NCI-H510A (cell line): ENCODE measurements at regions not wholly inside any gene's neighbourhood (a gene's known extent, or its start where the extent isn't known, plus 50 kb on each side); places are given as distances from the start of the nearest gene placed in this dataset.

Experiments used
- DNase-seq: peaks from one replicate; lab custom pipeline; 2025; lab: John Stamatoyannopoulos, UW

- DNase-seq = no peak
These were observed 156.5 kb upstream of the GDF10 start for GRCh38 chr10:47143473-47143872.

DNA sequence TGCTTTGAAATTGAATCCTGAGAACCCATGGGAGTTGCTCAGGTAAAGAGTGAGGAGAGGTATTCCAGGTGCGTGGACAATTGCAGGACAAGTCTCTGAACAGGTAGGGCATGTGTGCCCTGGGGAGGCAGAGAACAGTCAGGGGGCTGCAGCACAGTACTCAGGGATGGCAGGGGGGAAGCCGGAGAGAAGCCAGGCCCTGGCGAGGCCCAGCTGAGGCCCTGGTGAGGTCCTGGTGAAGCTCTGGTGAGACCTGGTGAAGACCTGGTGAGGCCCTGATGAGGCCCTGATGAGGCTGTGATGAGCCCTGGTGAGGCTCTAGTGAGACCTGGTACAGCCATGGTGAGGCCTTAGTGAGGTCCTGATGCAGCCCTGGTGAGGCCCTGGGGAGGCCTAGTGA, 155.5 kb upstream of the GDF10 start:
- no peak for DNase-seq

DNA sequence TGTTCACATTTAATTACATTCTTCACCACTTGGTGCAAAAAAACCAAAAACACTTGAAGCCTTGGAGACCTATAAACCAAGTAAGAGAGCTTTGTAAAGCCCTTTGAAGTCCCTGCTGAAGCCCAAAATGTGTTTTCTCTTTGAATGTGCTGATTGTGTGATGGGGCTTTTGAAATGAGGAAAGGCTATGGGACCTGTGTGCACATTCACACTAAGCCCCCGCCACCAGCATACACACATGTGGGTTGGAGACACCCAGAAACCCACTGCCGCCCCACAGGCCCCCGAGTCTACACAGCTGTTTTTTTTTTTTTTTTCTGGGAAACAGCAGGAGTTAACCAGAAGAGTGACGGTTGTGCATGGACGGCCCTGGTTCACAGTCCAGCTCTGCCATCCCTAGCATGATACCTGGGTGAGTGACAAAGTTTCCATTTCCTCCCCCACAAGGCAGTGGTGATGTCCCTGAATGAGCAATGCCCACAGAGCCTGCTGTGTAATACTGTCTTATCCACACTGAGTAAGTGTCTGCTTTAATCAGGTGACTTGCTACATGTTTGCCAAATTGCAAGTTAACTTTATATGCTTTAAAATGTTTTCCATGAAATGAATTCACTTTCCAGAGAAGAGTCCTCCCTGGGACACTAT, 154.6 kb upstream of the GDF10 start:
- no peak for DNase-seq

GRCh38 chr10:47146572-47146971, 153.4 kb upstream of the GDF10 start:
- no peak for DNase-seq

DNA sequence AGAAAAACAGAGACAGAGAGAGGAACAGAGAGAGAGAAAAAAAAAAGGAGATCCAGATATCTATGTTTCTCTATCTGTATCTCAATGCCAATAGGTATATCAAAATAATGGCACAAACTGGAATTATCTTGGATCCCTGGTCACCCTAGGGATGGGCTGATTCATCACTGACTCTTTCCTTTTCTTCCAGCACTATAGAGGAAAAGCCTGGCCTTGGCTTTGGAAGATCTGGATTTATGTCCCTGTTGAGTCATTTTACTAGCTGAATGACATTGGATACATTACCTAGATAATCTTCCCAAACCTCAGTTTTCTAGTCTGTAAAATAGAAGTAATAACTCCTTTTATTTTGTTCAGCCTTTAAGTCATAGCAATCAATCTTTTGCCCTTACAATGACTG, 152.8 kb upstream of the GDF10 start:
- no peak for DNase-seq

DNA sequence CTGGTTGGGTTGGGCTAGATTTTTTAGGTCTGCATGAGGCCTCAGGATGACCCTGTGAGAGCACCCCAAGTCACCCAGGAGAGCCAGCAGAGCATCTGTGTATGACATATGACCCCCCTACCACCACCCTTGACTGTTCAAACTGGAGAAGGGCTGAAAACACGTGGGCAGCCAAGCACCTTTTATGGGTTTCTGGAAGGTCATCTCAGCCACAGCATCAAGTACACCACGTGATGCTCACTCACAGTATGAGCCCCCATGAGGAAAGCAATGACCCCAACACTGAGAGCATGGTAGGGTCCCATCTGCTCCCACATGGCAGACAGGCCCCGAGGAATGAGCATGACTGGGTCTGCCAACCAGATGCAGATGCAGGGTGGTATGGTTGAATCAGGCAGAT, 149.4 kb upstream of the GDF10 start:
- DNase-seq = no peak

GRCh38 chr10:47151920-47152319, 148.1 kb upstream of the GDF10 start:
- DNase-seq = no peak

GRCh38 chr10:47152861-47153349, 147.1 kb upstream of the GDF10 start:
- no peak for DNase-seq

- no peak for DNase-seq
These were observed 145.2 kb upstream of the GDF10 start for GRCh38 chr10:47154762-47155161.

DNA sequence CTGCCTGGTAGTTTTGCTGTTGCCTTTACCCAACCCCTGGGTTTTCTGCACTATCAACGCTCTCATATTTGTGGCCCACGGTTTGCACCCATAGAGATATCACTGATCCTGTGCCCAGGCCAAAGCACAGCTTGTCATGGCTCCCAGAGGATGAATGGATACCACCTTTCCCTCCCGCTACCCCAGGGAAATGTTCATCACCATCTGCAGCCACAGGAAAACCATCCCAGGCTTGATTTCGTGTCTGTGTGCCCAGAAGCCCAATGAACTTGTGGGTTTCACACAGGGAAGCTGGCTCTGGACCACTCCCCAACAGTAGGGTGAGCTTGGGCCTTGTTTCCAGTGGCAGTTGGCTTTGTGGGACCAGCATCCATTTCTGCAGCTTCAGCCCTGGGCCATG, 143.1 kb upstream of the GDF10 start:
- no peak for DNase-seq

GRCh38 chr10:47158116-47159071, 141.6 kb upstream of the GDF10 start:
- no peak for DNase-seq

GRCh38 chr10:47159361-47160260, 140.4 kb upstream of the GDF10 start:
- DNase-seq = no peak

DNA sequence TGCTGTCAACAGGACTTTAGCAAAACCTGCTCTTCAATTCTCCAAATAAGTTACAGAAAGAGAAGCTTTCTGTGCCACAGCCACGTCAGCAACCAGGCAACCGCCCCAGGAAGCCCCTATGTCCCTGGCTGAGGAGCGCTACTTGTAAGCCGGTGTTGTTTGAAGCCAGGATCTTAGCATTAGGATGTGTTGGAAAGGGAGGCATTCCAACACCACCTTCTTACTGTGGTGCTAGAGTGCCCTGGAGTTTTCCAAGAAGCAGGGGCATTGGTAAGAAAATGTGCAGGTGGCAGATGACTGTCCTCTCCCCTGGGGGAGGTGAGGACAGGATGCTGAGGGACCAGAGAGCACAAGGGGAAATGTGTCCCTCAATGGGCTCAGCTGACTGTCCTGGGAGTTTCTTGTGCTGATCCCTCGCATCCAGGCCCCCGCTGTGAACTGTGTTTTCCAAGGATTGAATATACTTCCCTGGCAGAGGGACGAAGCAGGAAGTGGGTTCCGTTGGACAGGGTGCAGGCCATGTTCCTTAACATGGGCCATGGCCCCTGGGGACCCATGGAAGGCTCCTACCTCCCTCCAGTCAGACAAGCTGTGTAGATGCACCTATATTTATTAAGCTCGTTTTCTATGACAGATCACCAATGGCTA, 139.6 kb upstream of the GDF10 start:
- DNase-seq = no peak

DNA sequence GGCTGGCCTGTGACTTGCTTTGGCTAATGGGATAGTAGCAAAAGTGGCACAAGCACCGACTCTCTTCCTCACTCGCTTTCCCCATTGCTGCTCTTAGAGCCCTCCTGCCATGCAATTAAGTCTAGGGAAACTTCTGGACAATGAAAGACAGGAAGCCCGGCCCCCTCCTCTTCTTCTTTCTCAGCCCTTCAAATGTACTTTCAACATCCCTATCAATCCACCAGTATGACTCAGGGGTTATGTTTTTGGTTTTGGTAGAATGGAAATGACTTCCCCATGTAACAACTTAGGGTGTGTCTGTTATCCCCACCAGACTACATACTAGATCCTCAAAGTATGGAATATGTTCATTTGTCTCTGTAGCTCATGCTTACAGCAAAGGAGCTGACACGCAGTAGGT, 139.0 kb upstream of the GDF10 start:
- DNase-seq = no peak

GRCh38 chr10:47161465-47161864, 138.5 kb upstream of the GDF10 start:
- no peak for DNase-seq

- DNase-seq = no peak
These were observed 135.7 kb upstream of the GDF10 start for GRCh38 chr10:47164126-47164799.

DNA sequence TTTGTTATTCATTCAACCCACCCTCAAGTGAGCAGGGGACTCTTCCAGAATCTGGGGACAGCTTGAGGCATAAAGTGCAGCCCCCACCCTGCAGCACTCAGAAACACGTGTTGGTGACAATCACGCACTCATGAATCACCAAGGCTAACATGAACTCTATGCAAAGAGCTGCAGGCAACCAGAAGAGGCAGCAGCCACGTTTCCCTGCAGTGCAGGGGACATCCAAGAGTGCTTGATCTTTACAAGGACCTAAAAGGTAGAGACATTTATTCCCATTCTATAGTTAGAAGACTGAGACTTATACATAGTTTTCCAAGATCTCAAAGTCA, 135.2 kb upstream of the GDF10 start:
- no peak for DNase-seq

- no peak for DNase-seq
These were observed 134.8 kb upstream of the GDF10 start for GRCh38 chr10:47165168-47165710.

- no peak for DNase-seq
These were observed 134.1 kb upstream of the GDF10 start for GRCh38 chr10:47165711-47166404.

GRCh38 chr10:47166405-47166777, 133.6 kb upstream of the GDF10 start:
- DNase-seq = no peak
